SK-N-SH (cell line): ENCODE measurements at regions not wholly inside any gene's neighbourhood (a gene's known extent, or its start where the extent isn't known, plus 50 kb on each side); places are given as distances from the start of the nearest gene placed in this dataset.

Experiments
- GABPA ChIP-seq: IDR thresholded peaks from 2 replicates; pipeline ENCODE4 v1.4.0; 2012; ENCODE audit warnings: low read depth, mild to moderate bottlenecking
- GATA2 ChIP-seq: sonication (generic); formaldehyde crosslinking; IDR thresholded peaks from 2 replicates; pipeline ENCODE4 v1.5.0; 2020; ENCODE audit warnings: mild to moderate bottlenecking, missing genetic modification reagents
- POLR2AphosphoS5 ChIP-seq: IDR thresholded peaks from 2 replicates; pipeline ENCODE4 v1.6.1; 2012; ENCODE audit warnings: low read depth, low read length
- TF ChIP-seq, protein P1 (sequence below): IDR thresholded peaks from 2 replicates; pipeline ENCODE4 v1.4.0; 2012; ENCODE audit warnings: low read depth, borderline replicate concordance
- TF ChIP-seq, protein P2 (sequence below): fragments of 200-600 bp; sonication (generic); IDR thresholded peaks from 2 replicates; pipeline ENCODE4 v1.6.1; 2017; ENCODE audit warnings: antibody characterized with exemption, mild to moderate bottlenecking, moderate library complexity
- TF ChIP-seq, protein P3 (sequence below): IDR thresholded peaks from 2 replicates; pipeline ENCODE4 v1.4.0; 2012; ENCODE audit warnings: low read depth

DNA sequence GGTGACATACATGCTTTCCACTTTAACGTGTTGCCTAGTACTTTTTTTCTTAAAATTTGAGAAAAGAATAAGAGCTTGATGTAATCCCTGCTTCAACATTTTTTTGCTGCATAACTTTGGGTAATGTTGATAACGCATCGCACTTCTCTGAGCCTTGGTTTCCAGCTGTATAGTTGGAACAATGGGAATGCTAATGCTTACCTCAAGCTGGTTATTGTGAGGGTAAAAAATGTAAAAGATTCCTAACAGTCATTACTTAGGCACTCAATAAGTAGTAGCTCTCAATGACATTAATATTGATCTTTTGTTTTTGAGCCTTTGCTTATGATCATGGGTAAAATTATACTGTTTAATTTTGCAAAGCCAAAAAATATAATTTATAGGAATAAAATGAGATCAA is 683.3 kb upstream of the CXADR start:
- no peak for TF ChIP-seq POLR2AphosphoS5
- TF ChIP-seq, protein P1, sequence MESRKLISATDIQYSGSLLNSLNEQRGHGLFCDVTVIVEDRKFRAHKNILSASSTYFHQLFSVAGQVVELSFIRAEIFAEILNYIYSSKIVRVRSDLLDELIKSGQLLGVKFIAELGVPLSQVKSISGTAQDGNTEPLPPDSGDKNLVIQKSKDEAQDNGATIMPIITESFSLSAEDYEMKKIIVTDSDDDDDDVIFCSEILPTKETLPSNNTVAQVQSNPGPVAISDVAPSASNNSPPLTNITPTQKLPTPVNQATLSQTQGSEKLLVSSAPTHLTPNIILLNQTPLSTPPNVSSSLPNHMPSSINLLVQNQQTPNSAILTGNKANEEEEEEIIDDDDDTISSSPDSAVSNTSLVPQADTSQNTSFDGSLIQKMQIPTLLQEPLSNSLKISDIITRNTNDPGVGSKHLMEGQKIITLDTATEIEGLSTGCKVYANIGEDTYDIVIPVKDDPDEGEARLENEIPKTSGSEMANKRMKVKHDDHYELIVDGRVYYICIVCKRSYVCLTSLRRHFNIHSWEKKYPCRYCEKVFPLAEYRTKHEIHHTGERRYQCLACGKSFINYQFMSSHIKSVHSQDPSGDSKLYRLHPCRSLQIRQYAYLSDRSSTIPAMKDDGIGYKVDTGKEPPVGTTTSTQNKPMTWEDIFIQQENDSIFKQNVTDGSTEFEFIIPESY, result no peak
- no peak for TF ChIP-seq GATA2 (CRISPR knock-in tag)
- TF ChIP-seq, protein P2, sequence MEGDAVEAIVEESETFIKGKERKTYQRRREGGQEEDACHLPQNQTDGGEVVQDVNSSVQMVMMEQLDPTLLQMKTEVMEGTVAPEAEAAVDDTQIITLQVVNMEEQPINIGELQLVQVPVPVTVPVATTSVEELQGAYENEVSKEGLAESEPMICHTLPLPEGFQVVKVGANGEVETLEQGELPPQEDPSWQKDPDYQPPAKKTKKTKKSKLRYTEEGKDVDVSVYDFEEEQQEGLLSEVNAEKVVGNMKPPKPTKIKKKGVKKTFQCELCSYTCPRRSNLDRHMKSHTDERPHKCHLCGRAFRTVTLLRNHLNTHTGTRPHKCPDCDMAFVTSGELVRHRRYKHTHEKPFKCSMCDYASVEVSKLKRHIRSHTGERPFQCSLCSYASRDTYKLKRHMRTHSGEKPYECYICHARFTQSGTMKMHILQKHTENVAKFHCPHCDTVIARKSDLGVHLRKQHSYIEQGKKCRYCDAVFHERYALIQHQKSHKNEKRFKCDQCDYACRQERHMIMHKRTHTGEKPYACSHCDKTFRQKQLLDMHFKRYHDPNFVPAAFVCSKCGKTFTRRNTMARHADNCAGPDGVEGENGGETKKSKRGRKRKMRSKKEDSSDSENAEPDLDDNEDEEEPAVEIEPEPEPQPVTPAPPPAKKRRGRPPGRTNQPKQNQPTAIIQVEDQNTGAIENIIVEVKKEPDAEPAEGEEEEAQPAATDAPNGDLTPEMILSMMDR, result no peak
- no peak for TF ChIP-seq GABPA
- TF ChIP-seq, protein P3, sequence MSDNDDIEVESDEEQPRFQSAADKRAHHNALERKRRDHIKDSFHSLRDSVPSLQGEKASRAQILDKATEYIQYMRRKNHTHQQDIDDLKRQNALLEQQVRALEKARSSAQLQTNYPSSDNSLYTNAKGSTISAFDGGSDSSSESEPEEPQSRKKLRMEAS, result no peak
